ENCODE measurements at regions not wholly inside any gene's neighbourhood (a gene's known extent, or its start where the extent isn't known, plus 50 kb on each side); places are given as distances from the start of the nearest gene placed in this dataset.

DNA sequence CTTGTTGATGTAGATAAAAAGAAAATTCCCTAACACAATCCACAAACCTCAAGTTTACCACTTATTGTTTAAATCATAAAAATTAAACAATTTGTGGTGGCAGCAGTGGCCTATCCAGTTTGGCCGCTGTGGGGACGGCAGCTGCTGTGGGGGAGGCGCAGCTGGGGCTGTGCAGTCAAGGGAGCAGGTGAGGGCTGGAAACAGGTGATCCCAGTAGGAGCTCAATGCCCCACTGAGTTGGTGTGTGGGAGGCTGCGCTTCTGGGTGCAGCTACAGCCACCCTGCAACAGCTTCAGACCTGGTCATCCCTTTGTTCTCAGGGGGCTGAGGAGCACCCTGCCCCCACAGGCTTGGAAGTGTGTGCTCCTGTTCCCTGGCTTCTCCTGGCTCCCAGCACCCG is 266.0 kb upstream of the FSIP2 start:
- H2BK12ac ChIP-seq (ENCODE audit: low read length in 2 of 2): no peak overlapping the region
- no peak overlapping the region for H3K4me3 ChIP-seq (ENCODE audit: insufficient read depth in 1 of 2, low read depth in 1 of 2, low read length in 2 of 2)
- H2BK15ac ChIP-seq (ENCODE audit: low read depth, poor library complexity, severe bottlenecking): no peak overlapping the region
- no peak overlapping the region for H4K91ac ChIP-seq (ENCODE audit: low read length)
- H4K8ac ChIP-seq (ENCODE audit: low read length): no peak overlapping the region
- H3K4me1 ChIP-seq (ENCODE audit: control insufficient read depth, insufficient read depth, low read depth, low read length): no peaks in the 10 kb centered on the region
- no peak overlapping the region for H3K9ac ChIP-seq (ENCODE audit: low read length)
- H3K9me3 ChIP-seq (ENCODE audit: control insufficient read depth, low read length): peaks cover 4% of the 10 kb centered on the region
- H2BK120ac ChIP-seq (ENCODE audit: low read depth, low read length): no peak overlapping the region
- no peak overlapping the region for H3K14ac ChIP-seq (ENCODE audit: low read length in 2 of 2)
- H3K27me3 ChIP-seq (ENCODE audit: control insufficient read depth in 1 of 2, insufficient read depth in 1 of 2, low read length in 2 of 2): no peaks in the 10 kb centered on the region
- no peak overlapping the region for H2AFZ ChIP-seq (ENCODE audit: low read depth, low read length)
- peaks cover 0 to 10% of the 10 kb centered on the region in 2 experiments for H3K36me3 ChIP-seq (ENCODE audit: control insufficient read depth in 1 of 2, insufficient read depth in 2 of 2, low read depth in 1 of 2, low read length in 2 of 2)
- H3K4me2 ChIP-seq (ENCODE audit: low read length, poor library complexity, severe bottlenecking): no peak overlapping the region
- H3K27ac ChIP-seq (ENCODE audit: low read length, poor library complexity, severe bottlenecking): no peak overlapping the region
- no peak overlapping the region for H3K18ac ChIP-seq (ENCODE audit: low read depth in 1 of 2, low read length in 2 of 2)
- H2AK5ac ChIP-seq (ENCODE audit: low read length, severe bottlenecking): no peak overlapping the region
- no peak overlapping the region for H3K4ac ChIP-seq (ENCODE audit: low read depth in 1 of 2, low read length in 2 of 2)
- no peak overlapping the region for H3K23ac ChIP-seq (ENCODE audit: low read length in 2 of 2)
- DNase-seq: no peak
- no peak overlapping the region for H2BK5ac ChIP-seq (ENCODE audit: low read depth, low read length, poor library complexity, severe bottlenecking)
- H3K79me1 ChIP-seq (replicated peaks; ENCODE audit: low read length, poor library complexity, severe bottlenecking): peaks cover 9% of the 10 kb centered on the region
- 95% methylated on average over 5 of the region's 5 CpGs for WGBS

DNA sequence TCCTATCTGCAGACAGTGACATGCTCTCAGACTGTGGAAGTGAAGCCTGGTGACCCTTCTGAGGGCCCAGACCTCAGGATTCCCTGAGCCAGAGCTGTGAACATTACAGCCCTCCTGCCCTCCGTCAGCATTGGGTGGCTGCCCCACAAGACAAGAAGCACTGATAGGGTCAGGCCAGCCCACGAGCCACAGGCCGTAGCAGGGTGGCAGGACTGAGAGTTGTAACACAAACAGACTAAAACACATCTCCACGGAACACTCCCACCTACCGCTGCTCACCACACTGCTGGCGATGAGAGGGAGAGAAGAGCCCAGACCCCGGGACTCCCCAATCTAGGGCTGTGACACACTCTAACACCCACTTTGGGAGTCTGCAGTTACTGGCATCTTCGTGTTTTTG is 264.8 kb upstream of the FSIP2 start:
- Histone ChIP-seq H2BK120ac (ENCODE audit: low read depth, low read length) (no peak overlapping the region), H4K91ac (ENCODE audit: low read length) (no peak overlapping the region), H4K8ac (ENCODE audit: low read length) (no peak overlapping the region), H2BK12ac (ENCODE audit: low read length in 2 of 2) (no peak overlapping the region), H3K27me3 (ENCODE audit: control insufficient read depth in 1 of 2, insufficient read depth in 1 of 2, low read length in 2 of 2) (no peaks in the 10 kb centered on the region), H3K4me1 (ENCODE audit: control insufficient read depth, insufficient read depth, low read depth, low read length) (no peaks in the 10 kb centered on the region), H3K27ac (ENCODE audit: low read length, poor library complexity, severe bottlenecking) (no peak overlapping the region), H2BK5ac (ENCODE audit: low read depth, low read length, poor library complexity, severe bottlenecking) (no peak overlapping the region), H3K18ac (ENCODE audit: low read depth in 1 of 2, low read length in 2 of 2) (no peak overlapping the region), H2AK5ac (ENCODE audit: low read length, severe bottlenecking) (no peak overlapping the region), H3K14ac (ENCODE audit: low read length in 2 of 2) (no peak overlapping the region), H3K23ac (ENCODE audit: low read length in 2 of 2) (no peak overlapping the region), H3K79me1 (replicated peaks; ENCODE audit: low read length, poor library complexity, severe bottlenecking) (peaks cover 9% of the 10 kb centered on the region), H2AFZ (ENCODE audit: low read depth, low read length) (no peak overlapping the region), H3K9me3 (ENCODE audit: control insufficient read depth, low read length) (peaks cover 4% of the 10 kb centered on the region), H2BK15ac (ENCODE audit: low read depth, poor library complexity, severe bottlenecking) (no peak overlapping the region), H3K9ac (ENCODE audit: low read length) (no peak overlapping the region), H3K36me3 (ENCODE audit: control insufficient read depth in 1 of 2, insufficient read depth in 2 of 2, low read depth in 1 of 2, low read length in 2 of 2) (peaks cover 0 to 10% of the 10 kb centered on the region in 2 experiments), H3K4me3 (ENCODE audit: insufficient read depth in 1 of 2, low read depth in 1 of 2, low read length in 2 of 2) (no peak overlapping the region), H3K4ac (ENCODE audit: low read depth in 1 of 2, low read length in 2 of 2) (no peak overlapping the region), H3K4me2 (ENCODE audit: low read length, poor library complexity, severe bottlenecking) (no peak overlapping the region)
- 95% methylated on average over 8 of the region's 8 CpGs for WGBS
- DNase-seq: no peak

- Histone ChIP-seq H3K27me3 (ENCODE audit: control insufficient read depth in 1 of 2, insufficient read depth in 1 of 2, low read length in 2 of 2) (no peaks in the 10 kb centered on the region), H3K9ac (ENCODE audit: low read length) (no peak overlapping the region), H2AFZ (ENCODE audit: low read depth, low read length) (no peak overlapping the region), H3K79me1 (replicated peaks; ENCODE audit: low read length, poor library complexity, severe bottlenecking) (peaks cover 9% of the 10 kb centered on the region), H3K4me3 (ENCODE audit: insufficient read depth in 1 of 2, low read depth in 1 of 2, low read length in 2 of 2) (no peak overlapping the region), H2BK12ac (ENCODE audit: low read length in 2 of 2) (no peak overlapping the region), H3K4ac (ENCODE audit: low read depth in 1 of 2, low read length in 2 of 2) (no peak overlapping the region), H2BK120ac (ENCODE audit: low read depth, low read length) (no peak overlapping the region), H3K14ac (ENCODE audit: low read length in 2 of 2) (no peak overlapping the region), H3K18ac (ENCODE audit: low read depth in 1 of 2, low read length in 2 of 2) (no peak overlapping the region), H4K8ac (ENCODE audit: low read length) (no peak overlapping the region), H2BK15ac (ENCODE audit: low read depth, poor library complexity, severe bottlenecking) (no peak overlapping the region), H2AK5ac (ENCODE audit: low read length, severe bottlenecking) (no peak overlapping the region), H3K4me2 (ENCODE audit: low read length, poor library complexity, severe bottlenecking) (no peak overlapping the region), H2BK5ac (ENCODE audit: low read depth, low read length, poor library complexity, severe bottlenecking) (no peak overlapping the region), H3K4me1 (ENCODE audit: control insufficient read depth, insufficient read depth, low read depth, low read length) (no peaks in the 10 kb centered on the region), H3K9me3 (ENCODE audit: control insufficient read depth, low read length) (peaks cover 4% of the 10 kb centered on the region), H3K36me3 (ENCODE audit: control insufficient read depth in 1 of 2, insufficient read depth in 2 of 2, low read depth in 1 of 2, low read length in 2 of 2) (peaks cover 0 to 10% of the 10 kb centered on the region in 2 experiments), H4K91ac (ENCODE audit: low read length) (no peak overlapping the region), H3K27ac (ENCODE audit: low read length, poor library complexity, severe bottlenecking) (no peak overlapping the region), H3K23ac (ENCODE audit: low read length in 2 of 2) (no peak overlapping the region)
- DNase-seq: no peak
- 50% methylated on average over 1 of the region's 1 CpG for WGBS
These were observed 262.7 kb upstream of the FSIP2 start for GRCh38 chr2:185475914-185476313.

- Histone ChIP-seq H3K4me2 (ENCODE audit: low read length, poor library complexity, severe bottlenecking) (no peak overlapping the region), H3K4me1 (ENCODE audit: control insufficient read depth, insufficient read depth, low read depth, low read length) (no peaks in the 10 kb centered on the region), H3K18ac (ENCODE audit: low read depth in 1 of 2, low read length in 2 of 2) (no peak overlapping the region), H3K14ac (ENCODE audit: low read length in 2 of 2) (no peak overlapping the region), H4K91ac (ENCODE audit: low read length) (no peak overlapping the region), H3K23ac (ENCODE audit: low read length in 2 of 2) (no peak overlapping the region), H2AK5ac (ENCODE audit: low read length, severe bottlenecking) (no peak overlapping the region), H2AFZ (ENCODE audit: low read depth, low read length) (no peak overlapping the region), H3K36me3 (ENCODE audit: control insufficient read depth in 1 of 2, insufficient read depth in 2 of 2, low read depth in 1 of 2, low read length in 2 of 2) (peaks cover 0 to 10% of the 10 kb centered on the region in 2 experiments), H3K79me1 (replicated peaks; ENCODE audit: low read length, poor library complexity, severe bottlenecking) (peaks cover 9% of the 10 kb centered on the region), H2BK15ac (ENCODE audit: low read depth, poor library complexity, severe bottlenecking) (no peak overlapping the region), H2BK5ac (ENCODE audit: low read depth, low read length, poor library complexity, severe bottlenecking) (no peak overlapping the region), H2BK120ac (ENCODE audit: low read depth, low read length) (no peak overlapping the region), H4K8ac (ENCODE audit: low read length) (no peak overlapping the region), H3K27me3 (ENCODE audit: control insufficient read depth in 1 of 2, insufficient read depth in 1 of 2, low read length in 2 of 2) (no peaks in the 10 kb centered on the region), H3K4me3 (ENCODE audit: insufficient read depth in 1 of 2, low read depth in 1 of 2, low read length in 2 of 2) (no peak overlapping the region), H3K9ac (ENCODE audit: low read length) (no peak overlapping the region), H3K9me3 (ENCODE audit: control insufficient read depth, low read length) (peaks cover 4% of the 10 kb centered on the region), H2BK12ac (ENCODE audit: low read length in 2 of 2) (no peak overlapping the region), H3K27ac (ENCODE audit: low read length, poor library complexity, severe bottlenecking) (no peak overlapping the region), H3K4ac (ENCODE audit: low read depth in 1 of 2, low read length in 2 of 2) (no peak overlapping the region)
- 96% methylated on average over 2 of the region's 2 CpGs for WGBS
- DNase-seq: no peak
These were observed 261.2 kb upstream of the FSIP2 start for GRCh38 chr2:185477452-185477851.
